HTR-8/SVneo (cell line): ENCODE measurements at regions not wholly inside any gene's neighbourhood (a gene's known extent, or its start where the extent isn't known, plus 50 kb on each side); places are given as distances from the start of the nearest gene placed in this dataset.
"Not testable (repeated sequence)": the region's sequence is repeated elsewhere in the genome, so short reads cannot be mapped to it uniquely, and the experiment has no call there.

Experiments
- DNase-seq: peaks from one replicate; pipeline ENCODE4 v3.0.0; 2011; ENCODE audit warnings: low spot score, mixed read lengths; ENCODE audit not compliant: insufficient read length
- FAIRE-seq: peaks from 2 replicates; lab custom pipeline; 2011; peaks lifted over from hg19 to GRCh38; lab: Jason Lieb, UNC

- no peak for DNase-seq
- FAIRE-seq = no peak
These were observed 105.4 kb downstream of the RFX6 start for GRCh38 chr6:116982401-116982800.

GRCh38 chr6:116983375-116983774, 106.3 kb downstream of the RFX6 start:
- FAIRE-seq = no peak
- no peak for DNase-seq

GRCh38 chr6:116986819-116987218, 109.8 kb downstream of the RFX6 start:
- DNase-seq (no peak), FAIRE-seq (no peak)

GRCh38 chr6:116990679-116991078, 113.6 kb downstream of the RFX6 start:
- no peak for FAIRE-seq

GRCh38 chr6:116992546-116992945, 115.5 kb downstream of the RFX6 start:
- FAIRE-seq (no peak), DNase-seq (no peak)

More at GRCh38 chr6:116990679-116991078, 113.6 kb downstream of the RFX6 start:
- DNase-seq = no peak

GRCh38 chr6:116994447-116994846, 117.4 kb downstream of the RFX6 start:
- no peak for FAIRE-seq
- no peak for DNase-seq

- FAIRE-seq = no peak
These were observed 119.8 kb downstream of the RFX6 start for GRCh38 chr6:116996842-116997241.

GRCh38 chr6:116997496-116997895, 120.5 kb downstream of the RFX6 start:
- DNase-seq = no peak
- no peak for FAIRE-seq

More at GRCh38 chr6:116996842-116997241, 119.8 kb downstream of the RFX6 start:
- DNase-seq = no peak

- DNase-seq (no peak), FAIRE-seq (no peak)
These were observed 130.6 kb downstream of the RFX6 start for GRCh38 chr6:117007659-117008058.

- DNase-seq (no peak), FAIRE-seq (no peak)
These were observed 131.6 kb downstream of the RFX6 start for GRCh38 chr6:117008618-117009017.

- FAIRE-seq, DNase-seq: not testable (repeated sequence)
These were observed 137.8 kb downstream of the RFX6 start for GRCh38 chr6:117014641-117015473.

- not testable (repeated sequence) for FAIRE-seq, DNase-seq
These were observed 138.4 kb downstream of the RFX6 start for GRCh38 chr6:117015474-117015804.

GRCh38 chr6:117018771-117019170, 141.7 kb downstream of the RFX6 start:
- DNase-seq (no peak), FAIRE-seq (no peak)

GRCh38 chr6:117022774-117023173, 145.7 kb downstream of the RFX6 start:
- no peak for FAIRE-seq
- DNase-seq = no peak

- FAIRE-seq (no peak), DNase-seq (no peak)
These were observed 148.3 kb downstream of the RFX6 start for GRCh38 chr6:117025310-117025709.

- FAIRE-seq (no peak), DNase-seq (no peak)
These were observed 151.2 kb downstream of the RFX6 start for GRCh38 chr6:117028256-117028655.

GRCh38 chr6:117034547-117034946, 157.5 kb downstream of the RFX6 start:
- FAIRE-seq (no peak), DNase-seq (no peak)

- no peak for FAIRE-seq
- DNase-seq = no peak
These were observed 157.9 kb downstream of the RFX6 start for GRCh38 chr6:117034971-117035370.

GRCh38 chr6:117050301-117050700, 173.3 kb downstream of the RFX6 start:
- FAIRE-seq = no peak
- no peak for DNase-seq

- no peak for FAIRE-seq
- no peak for DNase-seq
These were observed 193.2 kb upstream of the VGLL2 start for GRCh38 chr6:117072134-117072533.

- DNase-seq (no peak), FAIRE-seq (no peak)
These were observed 192.6 kb upstream of the VGLL2 start for GRCh38 chr6:117072781-117073180.

GRCh38 chr6:117074672-117075071, 190.7 kb upstream of the VGLL2 start:
- DNase-seq = no peak
- no peak for FAIRE-seq
